OCI-LY1 (cell line): ENCODE measurements at regions not wholly inside any gene's neighbourhood (a gene's known extent, or its start where the extent isn't known, plus 50 kb on each side); places are given as distances from the start of the nearest gene placed in this dataset.
A peak's percentile ranks its signal among the peaks of the same experiment; 100 is the strongest.
"Not testable (repeated sequence)": the region's sequence is repeated elsewhere in the genome, so short reads cannot be mapped to it uniquely, and the experiment has no call there.

Experiments used
- H2AFZ ChIP-seq: fragments of 200-600 bp; sonication (generic), shearing (Covaris generic); 2 replicates; pipeline ENCODE4 v1.6.0; 2014; ENCODE audit warnings: antibody characterized with exemption, mild to moderate bottlenecking, low read length
- H3F3A ChIP-seq: fragments of 200-600 bp; sonication (generic), shearing (Covaris generic); 2 replicates; pipeline ENCODE4 v1.6.0; 2014; ENCODE audit warnings: mild to moderate bottlenecking, antibody characterized with exemption, low read length, moderate library complexity; ENCODE audit not compliant: insufficient read depth
- H3K27ac ChIP-seq: fragments of 200-600 bp; sonication (generic); 2 replicates; pipeline ENCODE4 v1.5.1; 2014; ENCODE audit warnings: low read length, mixed run types, mild to moderate bottlenecking, low read depth; ENCODE audit not compliant: poor library complexity, severe bottlenecking
- H3K27me3 ChIP-seq: fragments of 200-600 bp; sonication (generic); 2 replicates; pipeline ENCODE4 v1.6.0; 2014; ENCODE audit warnings: antibody characterized with exemption, mild to moderate bottlenecking, low read length, moderate library complexity; ENCODE audit not compliant: insufficient read depth
- H3K36me3 ChIP-seq: fragments of 200-600 bp; sonication (generic); 2 replicates; pipeline ENCODE4 v1.6.1; 2014; ENCODE audit warnings: mild to moderate bottlenecking, antibody characterized with exemption, low read length, moderate library complexity, mixed read lengths; ENCODE audit not compliant: insufficient read depth
- H3K4me1 ChIP-seq: fragments of 200-600 bp; sonication (generic); 2 replicates; pipeline ENCODE4 v1.5.1; 2014; ENCODE audit warnings: mild to moderate bottlenecking, low read length, moderate library complexity; ENCODE audit not compliant: insufficient read depth, severe bottlenecking
- H3K4me2 ChIP-seq: fragments of 200-600 bp; sonication (generic), shearing (Covaris generic); 2 replicates; pipeline ENCODE4 v1.6.1; 2014; ENCODE audit warnings: low read length
- H3K4me3 ChIP-seq: fragments of 200-600 bp; sonication (generic); 2 replicates; pipeline ENCODE4 v1.5.1; 2014; ENCODE audit warnings: low read length, low read depth, mild to moderate bottlenecking, mixed read lengths; ENCODE audit not compliant: poor library complexity, severe bottlenecking
- H3K79me2 ChIP-seq: fragments of 200-600 bp; shearing (Covaris generic); 2 replicates; pipeline ENCODE4 v1.6.1; 2016; ENCODE audit warnings: mixed run types, low read length, mixed read lengths; ENCODE audit not compliant: insufficient read depth
- H3K9ac ChIP-seq: fragments of 200-600 bp; sonication (generic), shearing (Covaris generic); 2 replicates; pipeline ENCODE4 v1.6.1; 2014; ENCODE audit warnings: mild to moderate bottlenecking, low read length, mixed read lengths
- H3K9me2 ChIP-seq: fragments of 200-600 bp; sonication (generic), shearing (Covaris generic); 2 replicates; pipeline ENCODE4 v1.6.1; 2014; ENCODE audit warnings: low read depth, mild to moderate bottlenecking, low read length, mixed read lengths
- H3K9me3 ChIP-seq: fragments of 200-600 bp; shearing (Covaris generic); 2 replicates; pipeline ENCODE4 v1.6.1; 2014; ENCODE audit warnings: low read length, mixed read lengths
- H4K20me1 ChIP-seq: fragments of 200-600 bp; sonication (generic), shearing (Covaris generic); 2 replicates; pipeline ENCODE4 v1.6.0; 2016; ENCODE audit warnings: mild to moderate bottlenecking, low read length; ENCODE audit not compliant: insufficient read depth
- CTCF ChIP-seq: fragments of 200-600 bp; sonication (generic), shearing (Covaris generic); IDR thresholded peaks from 2 replicates; pipeline ENCODE4 v1.5.1; 2017; ENCODE audit warnings: mild to moderate bottlenecking, antibody characterized with exemption, low read length, moderate library complexity, mixed read lengths
- EZH2 ChIP-seq: fragments of 200-600 bp; sonication (generic), shearing (Covaris generic); IDR thresholded peaks from 2 replicates; pipeline ENCODE4 v1.8.0; 2017; ENCODE audit warnings: borderline replicate concordance, mixed run types, mild to moderate bottlenecking, antibody characterized with exemption, low read length, moderate library complexity, mixed read lengths

- Histone ChIP-seq H3K9me3 (no peaks in the 10 kb centered on the region), H2AFZ (no peak overlapping the region), H3K4me2 (no peak overlapping the region)
These were observed 98.8 kb upstream of the IQCM start for GRCh38 chr4:149914119-149915115.

GRCh38 chr4:149915735-149916134 lies 100.1 kb upstream of the IQCM start:
- not testable (repeated sequence) for H3K27me3 ChIP-seq, H3K36me3 ChIP-seq, H3K27ac ChIP-seq, H3K4me1 ChIP-seq, H3F3A ChIP-seq, H3K79me2 ChIP-seq, H4K20me1 ChIP-seq, H3K4me3 ChIP-seq, H3K9ac ChIP-seq, H3K9me3 ChIP-seq, H3K4me2 ChIP-seq, H3K9me2 ChIP-seq, H2AFZ ChIP-seq

More at GRCh38 chr4:149914119-149915115, 98.8 kb upstream of the IQCM start:
- TF ChIP-seq EZH2 (no peak), CTCF (peak; percentile 87)
- Histone ChIP-seq H3K4me3 (no peak overlapping the region), H4K20me1 (no peaks in the 10 kb centered on the region), H3K9ac (no peak overlapping the region), H3F3A (no peaks in the 10 kb centered on the region), H3K27ac (no peak overlapping the region), H3K27me3 (no peaks in the 10 kb centered on the region), H3K36me3 (no peaks in the 10 kb centered on the region), H3K9me2 (no peaks in the 10 kb centered on the region), H3K79me2 (no peaks in the 10 kb centered on the region), H3K4me1 (no peaks in the 10 kb centered on the region)

GRCh38 chr4:149923736-149924135 lies 108.1 kb upstream of the IQCM start:
- no peaks in the 10 kb centered on the region for H3K36me3 ChIP-seq
- no peak for TF ChIP-seq CTCF
- no peak for TF ChIP-seq EZH2
- H3K9me3 ChIP-seq, result no peaks in the 10 kb centered on the region
- no peak overlapping the region for H3K9ac ChIP-seq
- no peak overlapping the region for H3K27ac ChIP-seq
- no peaks in the 10 kb centered on the region for H4K20me1 ChIP-seq
- no peaks in the 10 kb centered on the region for H3K9me2 ChIP-seq
- 0 out of 2 replicates have a peak, but pooled peaks cover 3% of the 10 kb centered on the region for H3K27me3 ChIP-seq
- no peak overlapping the region for H2AFZ ChIP-seq
- no peaks in the 10 kb centered on the region for H3F3A ChIP-seq
- H3K4me2 ChIP-seq, result no peak overlapping the region
- H3K79me2 ChIP-seq, result no peaks in the 10 kb centered on the region
- H3K4me1 ChIP-seq, result no peaks in the 10 kb centered on the region
- H3K4me3 ChIP-seq, result no peak overlapping the region
